ACHN (cell line): ENCODE measurements at regions not wholly inside any gene's neighbourhood (a gene's known extent, or its start where the extent isn't known, plus 50 kb on each side); places are given as distances from the start of the nearest gene placed in this dataset.

Experiments
- DNase-seq: peaks from one replicate; pipeline ENCODE4 v3.0.0-alpha.2; 2015
- in situ Hi-C: cut with HindIII; loops from 2 replicates; pipeline ENCODE4 v1.10.0; 2017; ENCODE audit warnings: low sequenced_read_pairs, low pct_ligation_motif_present, low pct_unique_long_range_greater_than_20kb

- no peak for DNase-seq
- in situ Hi-C loops: no loop called here
These were observed 68.0 kb upstream of the CDCA7L start for GRCh38 chr7:22013711-22014110.

- in situ Hi-C loops: no loop called here
- no peak for DNase-seq
These were observed 63.0 kb upstream of the CDCA7L start for GRCh38 chr7:22008683-22009082.

GRCh38 chr7:22008087-22008486 is 62.4 kb upstream of the CDCA7L start:
- in situ Hi-C loops: no loop called here
- no peak for DNase-seq

GRCh38 chr7:22005151-22005550 is 59.5 kb upstream of the CDCA7L start:
- in situ Hi-C loops: no loop called here
- DNase-seq: no peak

GRCh38 chr7:22002726-22003125 is 57.0 kb upstream of the CDCA7L start:
- no peak for DNase-seq
- in situ Hi-C loops: no loop called here

- in situ Hi-C loops: no loop called here
- DNase-seq: peak; percentile 76
These were observed 55.8 kb upstream of the CDCA7L start for GRCh38 chr7:22001345-22002004.

GRCh38 chr7:21999896-22000295 is 54.2 kb upstream of the CDCA7L start:
- no peak for DNase-seq
- in situ Hi-C loops: no loop called here

- in situ Hi-C loops: no loop called here
- no peak for DNase-seq
These were observed 50.9 kb upstream of the CDCA7L start for GRCh38 chr7:21996641-21997040.
